SK-N-SH (cell line): ENCODE measurements at regions not wholly inside any gene's neighbourhood (a gene's known extent, or its start where the extent isn't known, plus 50 kb on each side); places are given as distances from the start of the nearest gene placed in this dataset.

Experiments
- CTCF ChIA-PET: fragments of 300-600, 350-600 bp; formaldehyde crosslinking; extraction: SDS; loops from one replicate; lab custom pipeline; 2021; lab: Yijun Ruan, JAX
- POLR2A ChIA-PET: fragments of 350-600 bp; sonication (Branson Sonifier 250); formaldehyde crosslinking; extraction: SDS; loops from one replicate; lab custom pipeline; 2020; ENCODE audit warnings: antibody characterized with exemption, inconsistent platforms; lab: Yijun Ruan, JAX
- DNase-seq: peaks from one replicate; pipeline ENCODE4 v3.0.0; 2012
- H2AFZ ChIP-seq: fragments of 200-600 bp; sonication (generic); 2 replicates; pipeline ENCODE4 v1.8.1; 2016; ENCODE audit warnings: antibody characterized with exemption, mild to moderate bottlenecking, low read depth
- H3F3A ChIP-seq: fragments of 200-600 bp; sonication (generic); replicated peaks from 2 replicates; pipeline ENCODE3; 2016; ENCODE audit warnings: antibody characterized with exemption, mild to moderate bottlenecking; ENCODE audit not compliant: insufficient read depth
- H3K27ac ChIP-seq, 2 experiments: fragments of 200-500 bp in 1 of 2; fragments of 200-600 bp in 1 of 2; sonication (Bioruptor generic) in 1 of 2; sonication (generic), shearing (Covaris generic) in 1 of 2; 2 replicates each; pipeline versions ENCODE4 v1.5.1 to v1.6.1; 2014 to 2016; ENCODE audit warnings: low read depth in 2 of 2, inconsistent platforms in 1 of 2, low read length in 1 of 2, mild to moderate bottlenecking in 1 of 2, mixed read lengths in 1 of 2
- H3K27me3 ChIP-seq: fragments of 200-600 bp; sonication (generic), shearing (Covaris generic); 2 replicates; pipeline ENCODE4 v1.6.1; 2016; ENCODE audit warnings: mixed run types; ENCODE audit not compliant: insufficient read depth
- H3K36me3 ChIP-seq, 2 experiments: fragments of 200-500 bp in 1 of 2; fragments of 200-600 bp in 1 of 2; sonication (Bioruptor generic) in 1 of 2; sonication (generic) in 1 of 2; replicated peaks in 1 of 2; 2 replicates each; pipeline versions ENCODE3 to v1.5.1; 2014 to 2016; ENCODE audit warnings: low read length in 1 of 2, mild to moderate bottlenecking in 1 of 2; ENCODE audit not compliant: insufficient read depth in 2 of 2, control insufficient read depth in 1 of 2
- H3K4me1 ChIP-seq, 2 experiments: fragments of 200-500 bp in 1 of 2; fragments of 200-600 bp in 1 of 2; sonication (Bioruptor generic) in 1 of 2; sonication (generic), shearing (Covaris generic) in 1 of 2; 2 replicates each; pipeline versions ENCODE4 v1.5.1 to v1.6.1; 2014 to 2016; ENCODE audit warnings: low read depth in 1 of 2, low read length in 1 of 2, mixed run types in 1 of 2; ENCODE audit not compliant: insufficient read depth in 2 of 2, control insufficient read depth in 1 of 2
- H3K4me2 ChIP-seq: fragments of 200-600 bp; sonication (generic), shearing (Covaris generic); 2 replicates; pipeline ENCODE4 v1.6.1; 2017; ENCODE audit warnings: mixed run types
- H3K4me3 ChIP-seq, 2 experiments: fragments of 200-500 bp in 1 of 2; fragments of 200-600 bp in 1 of 2; sonication (Bioruptor generic) in 1 of 2; sonication (generic), shearing (Covaris generic) in 1 of 2; 2 replicates each; pipeline versions ENCODE4 v1.5.1 to v1.8.1; 2014 to 2016; ENCODE audit warnings: low read depth in 2 of 2, inconsistent platforms in 1 of 2, low read length in 1 of 2, mild to moderate bottlenecking in 1 of 2, mixed read lengths in 1 of 2, moderate library complexity in 1 of 2
- H3K79me2 ChIP-seq: fragments of 200-600 bp; sonication (generic); 2 replicates; pipeline ENCODE4 v1.8.1; 2017; ENCODE audit warnings: mild to moderate bottlenecking; ENCODE audit not compliant: insufficient read depth
- H3K9ac ChIP-seq: fragments of 200-600 bp; sonication (generic); 2 replicates; pipeline ENCODE4 v1.6.1; 2017; ENCODE audit warnings: mixed run types
- H3K9me2 ChIP-seq: fragments of 200-600 bp; sonication (generic); 2 replicates; pipeline ENCODE4 v1.6.1; 2017; ENCODE audit warnings: mixed run types
- H3K9me3 ChIP-seq: fragments of 200-600 bp; sonication (generic); 2 replicates; pipeline ENCODE4 v1.6.1; 2017; ENCODE audit warnings: mixed run types, mild to moderate bottlenecking, moderate library complexity
- H4K20me1 ChIP-seq: fragments of 200-600 bp; sonication (generic); 2 replicates; pipeline ENCODE4 v1.6.1; 2017; ENCODE audit warnings: mild to moderate bottlenecking, mixed run types; ENCODE audit not compliant: insufficient read depth
- EP300 ChIP-seq, 2 experiments: IDR thresholded peaks; 2 replicates each; pipeline versions ENCODE4 v1.4.0 to v1.6.1; 2012; ENCODE audit warnings: borderline replicate concordance in 1 of 2, low read depth in 1 of 2, low read length in 1 of 2
- GABPA ChIP-seq: IDR thresholded peaks from 2 replicates; pipeline ENCODE4 v1.4.0; 2012; ENCODE audit warnings: low read depth, mild to moderate bottlenecking
- NFIC ChIP-seq: IDR thresholded peaks from 2 replicates; pipeline ENCODE4 v1.4.0; 2012; ENCODE audit warnings: borderline replicate concordance
- RAD21 ChIP-seq: IDR thresholded peaks from 2 replicates; pipeline ENCODE4 v1.6.1; 2012; ENCODE audit warnings: mild to moderate bottlenecking, low read length
- RCOR1 ChIP-seq: fragments of 150-350 bp; IDR thresholded peaks from 2 replicates; pipeline ENCODE4 v1.6.1; 2017; ENCODE audit warnings: antibody characterized with exemption, low read length
- SMC3 ChIP-seq: IDR thresholded peaks from 2 replicates; pipeline ENCODE4 v1.6.1; 2012; ENCODE audit warnings: low read depth, low read length, improper control_type of control experiment
- TAF1 ChIP-seq: IDR thresholded peaks from 2 replicates; pipeline ENCODE4 v1.6.1; 2012; ENCODE audit warnings: low read depth, mild to moderate bottlenecking, low read length, moderate library complexity, borderline replicate concordance
- YY1 ChIP-seq: IDR thresholded peaks from 2 replicates; pipeline ENCODE4 v1.4.0; 2012; ENCODE audit warnings: low read depth, mild to moderate bottlenecking
- WGBS: methylation state at CpG from one replicate; pipeline ENCODE4 v1.1.6; 2017; ENCODE audit warnings: low lambda C conversion rate; 5-methylcytosine and 5-hydroxymethylcytosine counted together
- TF ChIP-seq, protein P1 (sequence below): IDR thresholded peaks from 2 replicates; pipeline ENCODE4; 2012
- TF ChIP-seq, protein P2 (sequence below): fragments of 150-350 bp; IDR thresholded peaks from 2 replicates; pipeline ENCODE4 v1.6.1; 2017; ENCODE audit warnings: antibody characterized with exemption, low read length, low read depth, borderline replicate concordance
- TF ChIP-seq, protein P3 (sequence below): fragments of 200-600 bp; sonication (generic); IDR thresholded peaks from 2 replicates; pipeline ENCODE4 v1.6.1; 2017; ENCODE audit warnings: antibody characterized with exemption, mild to moderate bottlenecking, moderate library complexity
- TF ChIP-seq, protein P4 (sequence below): IDR thresholded peaks from 2 replicates; pipeline ENCODE4 v1.6.1; 2012; ENCODE audit warnings: mild to moderate bottlenecking, low read depth, low read length, moderate library complexity

DNA sequence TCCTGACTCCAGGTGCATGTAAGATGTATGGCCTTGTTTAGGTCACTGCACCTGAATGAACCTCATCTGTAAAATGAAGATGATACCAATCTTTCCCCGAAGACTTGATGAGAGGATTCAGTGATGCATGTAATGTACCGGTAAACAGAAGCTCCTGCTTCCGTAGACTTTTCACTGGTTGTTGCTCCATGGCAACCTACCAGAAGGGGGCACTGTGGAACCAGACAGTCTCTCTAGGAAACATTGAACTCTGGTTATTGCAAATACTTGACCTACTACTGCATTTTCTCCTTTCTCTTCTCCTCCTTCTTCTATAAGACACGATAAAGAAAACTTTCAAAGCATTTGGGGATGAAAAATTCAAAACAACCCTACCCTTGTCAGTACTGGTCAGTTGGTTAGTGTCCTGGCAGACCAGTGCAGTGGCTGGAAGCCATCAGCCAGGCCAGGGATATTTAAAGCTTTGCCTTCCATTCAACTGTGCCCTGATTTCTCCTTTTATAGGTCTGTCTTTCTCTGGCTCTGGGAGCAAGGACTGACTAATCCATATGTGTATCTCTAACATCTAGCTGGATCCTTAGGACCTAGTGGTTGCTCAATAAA lies 667.4 kb upstream of the SALL1 start:
- Histone ChIP-seq H3F3A (no peaks in the 10 kb centered on the region), H3K27ac (no peak overlapping the region), H4K20me1 (no peaks in the 10 kb centered on the region), H3K79me2 (no peaks in the 10 kb centered on the region), H3K4me2 (no peak overlapping the region), H3K4me3 (peak overlapping the region in 1 of 2 experiments; percentile 49; a peak in 1 of 4 replicates), H3K9me3 (no peaks in the 10 kb centered on the region), H2AFZ (no peak overlapping the region), H3K27me3 (no peaks in the 10 kb centered on the region), H3K9ac (no peak overlapping the region)
- POLR2A ChIA-PET = interaction anchor here (1.3 kb wide), 1 partner anchor 153 kb away, joined by 5 read pairs; no protein-coding TSS in a partner anchor
- CTCF ChIA-PET = interaction anchor here (0.6 to 7.7 kb wide), 56 partner anchors 9 to 732 kb away, joined by 3 to 210 read pairs (median 5); no protein-coding TSS in a partner anchor
- DNase-seq = peak; percentile 28
- 37% methylated on average over 4 of the region's 4 CpGs for WGBS
- TF ChIP-seq, protein P1, sequence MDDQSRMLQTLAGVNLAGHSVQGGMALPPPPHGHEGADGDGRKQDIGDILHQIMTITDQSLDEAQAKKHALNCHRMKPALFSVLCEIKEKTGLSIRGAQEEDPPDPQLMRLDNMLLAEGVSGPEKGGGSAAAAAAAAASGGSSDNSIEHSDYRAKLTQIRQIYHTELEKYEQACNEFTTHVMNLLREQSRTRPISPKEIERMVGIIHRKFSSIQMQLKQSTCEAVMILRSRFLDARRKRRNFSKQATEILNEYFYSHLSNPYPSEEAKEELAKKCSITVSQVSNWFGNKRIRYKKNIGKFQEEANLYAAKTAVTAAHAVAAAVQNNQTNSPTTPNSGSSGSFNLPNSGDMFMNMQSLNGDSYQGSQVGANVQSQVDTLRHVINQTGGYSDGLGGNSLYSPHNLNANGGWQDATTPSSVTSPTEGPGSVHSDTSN = no peak
- TF ChIP-seq GABPA (no peak), YY1 (no peak), RAD21 (peak; percentile 82), SMC3 (peak; percentile 58; the same call in 1 of the 2 replicates)
- TF ChIP-seq, protein P2, sequence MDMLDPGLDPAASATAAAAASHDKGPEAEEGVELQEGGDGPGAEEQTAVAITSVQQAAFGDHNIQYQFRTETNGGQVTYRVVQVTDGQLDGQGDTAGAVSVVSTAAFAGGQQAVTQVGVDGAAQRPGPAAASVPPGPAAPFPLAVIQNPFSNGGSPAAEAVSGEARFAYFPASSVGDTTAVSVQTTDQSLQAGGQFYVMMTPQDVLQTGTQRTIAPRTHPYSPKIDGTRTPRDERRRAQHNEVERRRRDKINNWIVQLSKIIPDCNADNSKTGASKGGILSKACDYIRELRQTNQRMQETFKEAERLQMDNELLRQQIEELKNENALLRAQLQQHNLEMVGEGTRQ = no peak
- TF ChIP-seq, protein P3, sequence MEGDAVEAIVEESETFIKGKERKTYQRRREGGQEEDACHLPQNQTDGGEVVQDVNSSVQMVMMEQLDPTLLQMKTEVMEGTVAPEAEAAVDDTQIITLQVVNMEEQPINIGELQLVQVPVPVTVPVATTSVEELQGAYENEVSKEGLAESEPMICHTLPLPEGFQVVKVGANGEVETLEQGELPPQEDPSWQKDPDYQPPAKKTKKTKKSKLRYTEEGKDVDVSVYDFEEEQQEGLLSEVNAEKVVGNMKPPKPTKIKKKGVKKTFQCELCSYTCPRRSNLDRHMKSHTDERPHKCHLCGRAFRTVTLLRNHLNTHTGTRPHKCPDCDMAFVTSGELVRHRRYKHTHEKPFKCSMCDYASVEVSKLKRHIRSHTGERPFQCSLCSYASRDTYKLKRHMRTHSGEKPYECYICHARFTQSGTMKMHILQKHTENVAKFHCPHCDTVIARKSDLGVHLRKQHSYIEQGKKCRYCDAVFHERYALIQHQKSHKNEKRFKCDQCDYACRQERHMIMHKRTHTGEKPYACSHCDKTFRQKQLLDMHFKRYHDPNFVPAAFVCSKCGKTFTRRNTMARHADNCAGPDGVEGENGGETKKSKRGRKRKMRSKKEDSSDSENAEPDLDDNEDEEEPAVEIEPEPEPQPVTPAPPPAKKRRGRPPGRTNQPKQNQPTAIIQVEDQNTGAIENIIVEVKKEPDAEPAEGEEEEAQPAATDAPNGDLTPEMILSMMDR = peak; percentile 49
- TF ChIP-seq, all 33 proteins: peak for 3
- H3K36me3 ChIP-seq = no peaks in the 10 kb centered on the region
- H3K9me2 ChIP-seq = no peaks in the 10 kb centered on the region
- H3K4me1 ChIP-seq = peaks cover 0 to 3% of the 10 kb centered on the region in 2 experiments; a peak in 1 of 4 replicates

DNA sequence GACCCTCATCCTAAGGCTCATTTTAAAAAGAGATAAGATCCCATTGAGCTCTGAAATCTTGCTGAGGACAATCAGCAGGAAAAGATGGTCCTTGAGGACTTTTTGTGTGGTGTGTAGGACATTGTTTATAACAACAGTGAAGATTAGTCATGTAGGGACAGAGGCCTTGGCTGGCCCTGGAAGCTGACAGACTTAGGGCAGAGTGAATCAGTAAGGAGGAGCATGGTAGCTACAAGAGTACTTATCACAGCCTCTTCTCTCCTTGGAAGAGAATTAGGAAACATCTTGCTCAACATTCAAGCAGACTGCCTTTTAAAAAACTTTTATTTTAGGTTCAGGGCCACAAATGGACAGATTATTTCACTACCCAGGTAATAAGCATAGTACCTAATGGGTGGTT lies 665.9 kb upstream of the SALL1 start:
- no peaks in the 10 kb centered on the region for H3K27me3 ChIP-seq
- no peak overlapping the region for H3K4me3 ChIP-seq
- H3K4me2 ChIP-seq = no peak overlapping the region
- no peak overlapping the region for H3K9ac ChIP-seq
- no peaks in the 10 kb centered on the region for H3K9me2 ChIP-seq
- H3K79me2 ChIP-seq = no peaks in the 10 kb centered on the region
- no peak overlapping the region for H2AFZ ChIP-seq
- H3F3A ChIP-seq = no peaks in the 10 kb centered on the region
- H3K4me1 ChIP-seq = no peaks in the 10 kb centered on the region
- no peak overlapping the region for H3K27ac ChIP-seq
- no peaks in the 10 kb centered on the region for H3K9me3 ChIP-seq
- no peak for DNase-seq
- TF ChIP-seq RAD21 = no peak
- TF ChIP-seq, protein P4, sequence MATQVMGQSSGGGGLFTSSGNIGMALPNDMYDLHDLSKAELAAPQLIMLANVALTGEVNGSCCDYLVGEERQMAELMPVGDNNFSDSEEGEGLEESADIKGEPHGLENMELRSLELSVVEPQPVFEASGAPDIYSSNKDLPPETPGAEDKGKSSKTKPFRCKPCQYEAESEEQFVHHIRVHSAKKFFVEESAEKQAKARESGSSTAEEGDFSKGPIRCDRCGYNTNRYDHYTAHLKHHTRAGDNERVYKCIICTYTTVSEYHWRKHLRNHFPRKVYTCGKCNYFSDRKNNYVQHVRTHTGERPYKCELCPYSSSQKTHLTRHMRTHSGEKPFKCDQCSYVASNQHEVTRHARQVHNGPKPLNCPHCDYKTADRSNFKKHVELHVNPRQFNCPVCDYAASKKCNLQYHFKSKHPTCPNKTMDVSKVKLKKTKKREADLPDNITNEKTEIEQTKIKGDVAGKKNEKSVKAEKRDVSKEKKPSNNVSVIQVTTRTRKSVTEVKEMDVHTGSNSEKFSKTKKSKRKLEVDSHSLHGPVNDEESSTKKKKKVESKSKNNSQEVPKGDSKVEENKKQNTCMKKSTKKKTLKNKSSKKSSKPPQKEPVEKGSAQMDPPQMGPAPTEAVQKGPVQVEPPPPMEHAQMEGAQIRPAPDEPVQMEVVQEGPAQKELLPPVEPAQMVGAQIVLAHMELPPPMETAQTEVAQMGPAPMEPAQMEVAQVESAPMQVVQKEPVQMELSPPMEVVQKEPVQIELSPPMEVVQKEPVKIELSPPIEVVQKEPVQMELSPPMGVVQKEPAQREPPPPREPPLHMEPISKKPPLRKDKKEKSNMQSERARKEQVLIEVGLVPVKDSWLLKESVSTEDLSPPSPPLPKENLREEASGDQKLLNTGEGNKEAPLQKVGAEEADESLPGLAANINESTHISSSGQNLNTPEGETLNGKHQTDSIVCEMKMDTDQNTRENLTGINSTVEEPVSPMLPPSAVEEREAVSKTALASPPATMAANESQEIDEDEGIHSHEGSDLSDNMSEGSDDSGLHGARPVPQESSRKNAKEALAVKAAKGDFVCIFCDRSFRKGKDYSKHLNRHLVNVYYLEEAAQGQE = no peak
- no peak for TF ChIP-seq EP300 (IDR thresholded peaks at IDR 0.05; ENCODE audit: borderline replicate concordance in 1 of 2, low read depth in 1 of 2, low read length in 1 of 2)
- no peak for TF ChIP-seq RCOR1
- TF ChIP-seq NFIC = no peak
- no peak for TF ChIP-seq TAF1
- TF ChIP-seq, all 33 proteins: peak for 0
- ChIA-PET POLR2A (no interaction called here), CTCF (interaction anchor here (2.4 to 7.7 kb wide), 3 partner anchors 17 to 152 kb away, joined by 16 to 210 read pairs (median 19); no protein-coding TSS in a partner anchor)
- H3K36me3 ChIP-seq = no peaks in the 10 kb centered on the region
- no peaks in the 10 kb centered on the region for H4K20me1 ChIP-seq
